H9 (cell line): ENCODE measurements at regions not wholly inside any gene's neighbourhood (a gene's known extent, or its start where the extent isn't known, plus 50 kb on each side); places are given as distances from the start of the nearest gene placed in this dataset.

Source experiments
- DNase-seq: peaks from one replicate; pipeline ENCODE4 v3.0.0-alpha.2; 2017
- H2AFZ ChIP-seq: one replicate; pipeline ENCODE4 v1.6.1; 2013; ENCODE audit warnings: mild to moderate bottlenecking, low read length, control low read depth, moderate library complexity
- H2AK5ac ChIP-seq: 2 replicates; pipeline ENCODE4 v1.6.1; 2013; ENCODE audit warnings: low read length, control low read depth, mixed read lengths; ENCODE audit not compliant: insufficient read length
- H2BK120ac ChIP-seq: one replicate; pipeline ENCODE4 v1.6.1; 2013; ENCODE audit warnings: low read depth, mild to moderate bottlenecking, low read length, control low read depth, inconsistent platforms; ENCODE audit not compliant: poor library complexity, severe bottlenecking
- H2BK12ac ChIP-seq: 2 replicates; pipeline ENCODE4 v1.6.1; 2013; ENCODE audit warnings: low read length, control low read depth, mixed read lengths, low read depth; ENCODE audit not compliant: insufficient read length
- H2BK15ac ChIP-seq: 2 replicates; pipeline ENCODE4 v1.6.1; 2013; ENCODE audit warnings: low read depth, low read length, control low read depth
- H2BK20ac ChIP-seq: one replicate; pipeline ENCODE4 v1.6.1; 2013; ENCODE audit warnings: low read depth, mild to moderate bottlenecking, low read length, control low read depth, inconsistent platforms; ENCODE audit not compliant: poor library complexity, severe bottlenecking
- H2BK5ac ChIP-seq: 2 replicates; pipeline ENCODE4 v1.6.1; 2013; ENCODE audit warnings: low read length, control low read depth, mixed read lengths; ENCODE audit not compliant: insufficient read length
- H3K14ac ChIP-seq: 2 replicates; pipeline ENCODE4 v1.6.1; 2013; ENCODE audit warnings: low read length, control low read depth; ENCODE audit not compliant: insufficient read depth
- H3K18ac ChIP-seq: 2 replicates; pipeline ENCODE4 v1.6.1; 2013; ENCODE audit warnings: low read depth, mild to moderate bottlenecking, mixed read lengths, low read length, control low read depth; ENCODE audit not compliant: insufficient read length
- H3K23ac ChIP-seq: 2 replicates; pipeline ENCODE4 v1.6.1; 2013; ENCODE audit warnings: low read length, control low read depth, mixed read lengths, low read depth; ENCODE audit not compliant: insufficient read length
- H3K23me2 ChIP-seq: 2 replicates; pipeline ENCODE4 v1.6.1; 2013; ENCODE audit warnings: low read depth, mild to moderate bottlenecking, mixed read lengths, low read length, control low read depth; ENCODE audit not compliant: insufficient read length, poor library complexity, severe bottlenecking
- H3K27ac ChIP-seq: 2 replicates; pipeline ENCODE4 v1.5.1; 2013; ENCODE audit warnings: low read length, control low read depth, mixed read lengths, low read depth; ENCODE audit not compliant: insufficient read length
- H3K27me3 ChIP-seq: 2 replicates; pipeline ENCODE4 v1.6.1; 2013; ENCODE audit warnings: low read length, control low read depth, inconsistent platforms; ENCODE audit not compliant: insufficient read depth
- H3K4ac ChIP-seq: 2 replicates; pipeline ENCODE4 v1.6.1; 2013; ENCODE audit warnings: low read depth, mild to moderate bottlenecking, control low read depth, inconsistent platforms, low read length, moderate library complexity
- H3K4me1 ChIP-seq: 2 replicates; pipeline ENCODE4 v1.6.1; 2013; ENCODE audit warnings: low read length, control low read depth, inconsistent platforms; ENCODE audit not compliant: insufficient read depth
- H3K4me2 ChIP-seq: 2 replicates; pipeline ENCODE4 v1.6.1; 2013; ENCODE audit warnings: low read length, control low read depth, mixed read lengths; ENCODE audit not compliant: insufficient read length, insufficient read depth
- H3K56ac ChIP-seq: 2 replicates; pipeline ENCODE4 v1.6.1; 2013; ENCODE audit warnings: low read depth, mild to moderate bottlenecking, mixed read lengths, low read length, control low read depth; ENCODE audit not compliant: insufficient read length
- H3K79me1 ChIP-seq: 2 replicates; pipeline ENCODE4 v1.6.1; 2013; ENCODE audit warnings: low read depth, mild to moderate bottlenecking, moderate library complexity, low read length, control low read depth, inconsistent platforms; ENCODE audit not compliant: insufficient read depth, poor library complexity, severe bottlenecking
- H3K79me2 ChIP-seq: 2 replicates; pipeline ENCODE4 v1.6.1; 2013; ENCODE audit warnings: low read length, control low read depth, inconsistent platforms; ENCODE audit not compliant: insufficient read depth
- H3K9ac ChIP-seq: 2 replicates; pipeline ENCODE4 v1.6.1; 2013; ENCODE audit warnings: low read length, control low read depth, mixed read lengths; ENCODE audit not compliant: insufficient read length; ENCODE audit errors: extremely low read depth
- H3K9me3 ChIP-seq: one replicate; pipeline ENCODE4 v1.6.1; 2013; ENCODE audit warnings: low read depth, low read length, inconsistent platforms; ENCODE audit not compliant: control insufficient read depth
- H3T11ph ChIP-seq: one replicate; pipeline ENCODE4 v1.6.1; 2013; ENCODE audit warnings: mild to moderate bottlenecking, low read length, control low read depth, inconsistent platforms
- H4K20me1 ChIP-seq: one replicate; pipeline ENCODE4 v1.6.1; 2013; ENCODE audit not compliant: control insufficient read depth, insufficient read length, insufficient read depth
- H4K5ac ChIP-seq: 2 replicates; pipeline ENCODE4 v1.6.1; 2013; ENCODE audit warnings: low read depth, mild to moderate bottlenecking, mixed read lengths, low read length, control low read depth; ENCODE audit not compliant: insufficient read length
- H4K8ac ChIP-seq: replicated peaks from 2 replicates; pipeline ENCODE4 v1.6.1; 2013; ENCODE audit warnings: low read length, control low read depth, mixed read lengths, low read depth; ENCODE audit not compliant: insufficient read length
- H4K91ac ChIP-seq: 2 replicates; pipeline ENCODE4 v1.6.1; 2013; ENCODE audit warnings: low read depth, mild to moderate bottlenecking, moderate library complexity, mixed read lengths, low read length, control low read depth; ENCODE audit not compliant: insufficient read length
- H3K27ac Mint-ChIP-seq, 3 experiments: 2 replicates in 2 of 3; 3 replicates in 1 of 3; pipeline ENCODE4 v1.8.0; 2020 to 2021; ENCODE audit warnings: mixed read lengths in 3 of 3, mild to moderate bottlenecking in 1 of 3, moderate library complexity in 1 of 3
- H3K27me3 Mint-ChIP-seq: 2 replicates; pipeline ENCODE4 v1.8.0; 2021; ENCODE audit warnings: low read depth, mild to moderate bottlenecking, moderate library complexity, mixed read lengths
- H3K36me3 Mint-ChIP-seq, 3 experiments: 2 replicates in 2 of 3; 3 replicates in 1 of 3; pipeline ENCODE4 v1.8.0; 2020 to 2021; ENCODE audit warnings: low read depth in 3 of 3, mixed read lengths in 3 of 3; ENCODE audit not compliant: insufficient read depth in 1 of 3
- H3K4me1 Mint-ChIP-seq, 2 experiments: 2 replicates each; pipeline ENCODE4 v1.8.0; 2020; ENCODE audit warnings: mixed read lengths in 2 of 2
- H3K4me3 Mint-ChIP-seq, 2 experiments: 2 replicates in 1 of 2; 3 replicates in 1 of 2; pipeline ENCODE4 v1.8.0; 2020 to 2021; ENCODE audit warnings: mild to moderate bottlenecking in 2 of 2, mixed read lengths in 2 of 2, moderate library complexity in 1 of 2
- H3K9me3 Mint-ChIP-seq, 2 experiments: 2 replicates in 1 of 2; 3 replicates in 1 of 2; pipeline ENCODE4 v1.8.0; 2020; ENCODE audit warnings: mild to moderate bottlenecking in 2 of 2, mixed read lengths in 2 of 2, moderate library complexity in 1 of 2
- CTCF ChIP-seq: fragments of 200-600 bp; sonication (generic); conservative IDR thresholded peaks from 3 replicates; pipeline ENCODE4 v1.8.0; 2021; ENCODE audit warnings: antibody characterized with exemption, mild to moderate bottlenecking

DNA sequence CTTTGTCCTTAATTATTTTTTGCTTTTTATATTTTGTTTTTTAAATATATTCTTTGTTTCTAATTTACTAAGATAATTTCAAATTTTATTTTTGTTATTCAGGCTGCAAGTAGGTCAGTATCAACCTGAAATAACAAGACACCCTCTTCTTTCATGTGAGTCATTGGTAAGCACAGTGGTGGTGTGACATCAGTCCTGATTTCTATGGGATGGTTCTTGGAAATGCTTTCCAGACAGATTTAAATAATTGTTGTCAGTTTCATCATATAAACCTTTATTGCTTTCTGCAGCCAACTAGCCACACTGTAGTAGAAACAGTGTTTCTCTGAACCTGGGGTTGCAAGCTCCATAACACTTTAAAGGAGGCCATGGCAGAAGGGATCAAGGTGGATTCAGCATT, 157.5 kb upstream of the C21orf91 start:
- Histone ChIP-seq H4K91ac (no peak overlapping the region), H2AFZ (no peak overlapping the region), H4K8ac (no peak overlapping the region), H3K79me2 (no peaks in the 10 kb centered on the region), H3K4ac (no peak overlapping the region), H3K18ac (no peak overlapping the region), H4K5ac (no peak overlapping the region), H3K23me2 (no peaks in the 10 kb centered on the region), H2BK5ac (no peak overlapping the region), H3K9ac (no peak overlapping the region), H3K14ac (no peak overlapping the region), H3K23ac (no peak overlapping the region), H2BK12ac (no peak overlapping the region), H2AK5ac (no peak overlapping the region), H3K27me3 (no peaks in the 10 kb centered on the region), H3K79me1 (no peaks in the 10 kb centered on the region), H3T11ph (no peak overlapping the region), H2BK20ac (no peak overlapping the region), H3K9me3 (no peaks in the 10 kb centered on the region), H2BK120ac (no peak overlapping the region), H4K20me1 (no peaks in the 10 kb centered on the region), H3K56ac (no peak overlapping the region), H2BK15ac (no peak overlapping the region), H3K27ac (no peak overlapping the region), H3K4me1 (no peaks in the 10 kb centered on the region), H3K4me2 (no peak overlapping the region)
- Mint-ChIP-seq H3K27me3 (no peaks in the 10 kb centered on the region), H3K4me3 (no peak overlapping the region), H3K4me1 (peaks cover 5 to 8% of the 10 kb centered on the region in 2 experiments; a peak in 3 of 4 replicates), H3K36me3 (peaks cover 0 to 9% (median 7%) of the 10 kb centered on the region in 3 experiments; a peak in 3 of 7 replicates), H3K9me3 (peaks cover 2 to 3% of the 10 kb centered on the region in 2 experiments; a peak in 1 of 5 replicates), H3K27ac (no peak overlapping the region)
- no peak for TF ChIP-seq CTCF
- DNase-seq: no peak
